Esophagus muscularis mucosa (tissue), 4 donors: ENCODE measurements at regions not wholly inside any gene's neighbourhood (a gene's known extent, or its start where the extent isn't known, plus 50 kb on each side); places are given as distances from the start of the nearest gene placed in this dataset.

Source experiments
- EP300 ChIP-seq: sonication (generic); formaldehyde crosslinking; IDR thresholded peaks from one replicate; pipeline ENCODE4 v1.6.1; 2017; ENCODE audit warnings: antibody characterized with exemption
- POLR2A ChIP-seq: fragments of 450-650 bp; IDR thresholded peaks from one replicate; pipeline ENCODE4 v1.6.1; 2017; ENCODE audit warnings: antibody characterized with exemption, moderate library complexity, mild to moderate bottlenecking, low read depth
- TF ChIP-seq, protein P1 (sequence below), 3 experiments: fragments of 200-600 bp in 2 of 3; fragments of 450-650 bp in 1 of 3; sonication (generic) in 2 of 3; IDR thresholded peaks; one replicate each; pipeline ENCODE4 v1.5.1; 2017 to 2019; ENCODE audit warnings: antibody characterized with exemption in 3 of 3, mild to moderate bottlenecking in 2 of 3, moderate library complexity in 1 of 3

DNA sequence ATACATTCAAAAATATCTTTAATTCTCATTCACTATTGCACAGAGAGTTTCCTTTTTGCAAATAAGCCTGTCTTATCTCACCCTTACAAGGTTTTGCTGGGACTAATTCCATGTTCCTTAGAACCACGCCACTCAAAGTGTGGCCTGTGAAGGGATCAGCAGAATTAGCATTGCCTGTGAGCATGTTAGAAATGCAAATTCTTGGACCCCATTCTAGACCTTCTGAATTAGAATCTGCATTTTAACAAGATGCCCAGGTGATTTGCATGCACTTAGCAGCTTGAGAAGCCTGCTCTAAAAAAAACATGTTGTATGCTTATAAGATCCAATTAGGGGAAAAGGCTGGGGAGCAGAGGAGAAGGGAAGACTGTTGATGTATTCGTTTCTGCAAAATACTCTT is 460.0 kb downstream of the NTRK2 start:
- TF ChIP-seq, protein P1, sequence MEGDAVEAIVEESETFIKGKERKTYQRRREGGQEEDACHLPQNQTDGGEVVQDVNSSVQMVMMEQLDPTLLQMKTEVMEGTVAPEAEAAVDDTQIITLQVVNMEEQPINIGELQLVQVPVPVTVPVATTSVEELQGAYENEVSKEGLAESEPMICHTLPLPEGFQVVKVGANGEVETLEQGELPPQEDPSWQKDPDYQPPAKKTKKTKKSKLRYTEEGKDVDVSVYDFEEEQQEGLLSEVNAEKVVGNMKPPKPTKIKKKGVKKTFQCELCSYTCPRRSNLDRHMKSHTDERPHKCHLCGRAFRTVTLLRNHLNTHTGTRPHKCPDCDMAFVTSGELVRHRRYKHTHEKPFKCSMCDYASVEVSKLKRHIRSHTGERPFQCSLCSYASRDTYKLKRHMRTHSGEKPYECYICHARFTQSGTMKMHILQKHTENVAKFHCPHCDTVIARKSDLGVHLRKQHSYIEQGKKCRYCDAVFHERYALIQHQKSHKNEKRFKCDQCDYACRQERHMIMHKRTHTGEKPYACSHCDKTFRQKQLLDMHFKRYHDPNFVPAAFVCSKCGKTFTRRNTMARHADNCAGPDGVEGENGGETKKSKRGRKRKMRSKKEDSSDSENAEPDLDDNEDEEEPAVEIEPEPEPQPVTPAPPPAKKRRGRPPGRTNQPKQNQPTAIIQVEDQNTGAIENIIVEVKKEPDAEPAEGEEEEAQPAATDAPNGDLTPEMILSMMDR (IDR thresholded peaks at IDR 0.05): no peak
- TF ChIP-seq EP300 (no peak), POLR2A (no peak)
